Muscle of leg (tissue), 3 donors: ENCODE measurements at regions not wholly inside any gene's neighbourhood (a gene's known extent, or its start where the extent isn't known, plus 50 kb on each side); places are given as distances from the start of the nearest gene placed in this dataset.

Experiments used
- DNase-seq: peaks from one replicate; pipeline ENCODE4 v3.0.0; 2013
- H3K27ac ChIP-seq: one replicate; pipeline ENCODE4 v1.5.1; 2013; ENCODE audit warnings: mild to moderate bottlenecking, low read length, control low read depth
- H3K27me3 ChIP-seq: one replicate; pipeline ENCODE4 v1.6.1; 2013; ENCODE audit warnings: low read length; ENCODE audit not compliant: control insufficient read depth, insufficient read depth
- H3K36me3 ChIP-seq: one replicate; pipeline ENCODE4 v1.6.1; 2013; ENCODE audit warnings: low read length; ENCODE audit not compliant: control insufficient read depth, insufficient read depth
- H3K4me1 ChIP-seq: one replicate; pipeline ENCODE4 v1.6.1; 2013; ENCODE audit warnings: low read length; ENCODE audit not compliant: control insufficient read depth, insufficient read depth
- H3K4me3 ChIP-seq: one replicate; pipeline ENCODE4 v1.5.1; 2013; ENCODE audit warnings: low read length, control low read depth
- H3K9me3 ChIP-seq: replicated peaks from 2 replicates; pipeline ENCODE4 v1.6.1; 2013; ENCODE audit warnings: low read depth, low read length; ENCODE audit not compliant: control insufficient read depth
- WGBS: methylation state at CpG from one replicate; pipeline ENCODE4 v1.1.5; 2013; ENCODE audit warnings: missing lambda C conversion rate; ENCODE audit not compliant: insufficient coverage; 5-methylcytosine and 5-hydroxymethylcytosine counted together

- no peaks in the 10 kb centered on the region for H3K4me1 ChIP-seq
- DNase-seq = peak; percentile 56
- no peaks in the 10 kb centered on the region for H3K36me3 ChIP-seq
- H3K27me3 ChIP-seq = peaks cover 2% of the 10 kb centered on the region
- no peak overlapping the region for H3K4me3 ChIP-seq
- H3K9me3 ChIP-seq = no peaks in the 10 kb centered on the region
- 37% methylated on average over 12 of the region's 15 CpGs for WGBS
- no peak overlapping the region for H3K27ac ChIP-seq
Observed at GRCh38 chr7:131745390-131746248, 189.2 kb upstream of the PODXL start.

DNA sequence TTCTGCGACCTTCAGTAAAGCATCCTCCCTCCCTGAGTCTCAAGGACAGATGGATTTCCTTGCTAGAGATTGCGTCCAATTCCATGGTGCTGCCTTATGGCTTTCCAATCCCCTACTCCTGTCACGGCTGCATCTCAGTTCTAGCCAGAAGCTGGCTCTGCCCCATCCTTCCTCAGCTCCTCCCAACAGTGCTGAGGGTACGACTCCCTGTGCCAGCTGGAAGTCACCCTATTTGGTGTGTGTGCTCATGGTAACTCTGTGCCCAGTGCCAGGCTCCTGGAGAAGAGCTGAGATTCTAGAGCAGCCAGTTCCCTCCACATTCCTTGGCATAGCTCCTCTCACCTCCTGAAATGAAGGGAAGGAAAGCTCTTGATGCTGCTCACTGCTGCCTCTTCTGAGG is 185.0 kb upstream of the PODXL start:
- no peaks in the 10 kb centered on the region for H3K9me3 ChIP-seq
- no peak overlapping the region for H3K27ac ChIP-seq
- no peak overlapping the region for H3K4me3 ChIP-seq
- peaks cover 2% of the 10 kb centered on the region for H3K27me3 ChIP-seq
- 75% methylated on average over 2 of the region's 4 CpGs for WGBS
- H3K4me1 ChIP-seq = no peaks in the 10 kb centered on the region
- H3K36me3 ChIP-seq = no peaks in the 10 kb centered on the region
- no peak for DNase-seq

- Histone ChIP-seq H3K4me1 (no peaks in the 10 kb centered on the region), H3K9me3 (no peaks in the 10 kb centered on the region), H3K36me3 (no peaks in the 10 kb centered on the region), H3K4me3 (no peak overlapping the region), H3K27me3 (peaks cover 6% of the 10 kb centered on the region), H3K27ac (no peak overlapping the region)
- WGBS = 61% methylated on average over 21 of the region's 25 CpGs
- no peak for DNase-seq
Observed at GRCh38 chr7:131737746-131738465, 181.5 kb upstream of the PODXL start.

GRCh38 chr7:131735101-131735500 is 178.7 kb upstream of the PODXL start:
- Histone ChIP-seq H3K36me3 (no peaks in the 10 kb centered on the region), H3K27ac (no peak overlapping the region), H3K4me3 (no peak overlapping the region), H3K27me3 (peaks cover 4% of the 10 kb centered on the region), H3K4me1 (no peaks in the 10 kb centered on the region), H3K9me3 (no peaks in the 10 kb centered on the region)
- peak; percentile 19 for DNase-seq
- 27% methylated on average over 3 of the region's 5 CpGs for WGBS

DNA sequence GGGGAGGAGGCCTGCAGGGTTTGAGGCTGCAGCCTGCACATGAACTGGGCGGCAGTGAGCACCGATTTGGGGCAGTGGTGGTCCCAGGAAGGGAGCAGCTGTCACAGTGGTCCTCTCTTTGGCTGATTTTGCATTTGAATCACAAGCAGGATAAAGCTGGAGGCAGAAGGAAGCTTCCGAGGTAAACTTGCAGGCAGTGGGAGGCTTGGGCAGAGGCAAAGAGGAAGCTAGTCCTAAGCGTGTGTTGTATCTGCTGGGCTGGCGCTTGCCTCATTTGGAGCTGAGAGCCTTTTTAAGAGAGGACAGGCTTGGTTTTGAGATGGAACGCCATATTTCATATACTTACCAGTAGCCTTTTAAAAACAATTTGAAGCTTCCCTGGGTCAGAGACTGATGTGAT is 177.2 kb upstream of the PODXL start:
- Histone ChIP-seq H3K27me3 (peaks cover 4% of the 10 kb centered on the region), H3K36me3 (no peaks in the 10 kb centered on the region), H3K4me1 (no peaks in the 10 kb centered on the region), H3K4me3 (no peak overlapping the region), H3K9me3 (no peaks in the 10 kb centered on the region), H3K27ac (no peak overlapping the region)
- 62% methylated on average over 3 of the region's 6 CpGs for WGBS
- DNase-seq = no peak

- Histone ChIP-seq H3K36me3 (no peaks in the 10 kb centered on the region), H3K9me3 (no peaks in the 10 kb centered on the region), H3K4me3 (no peak overlapping the region), H3K4me1 (no peaks in the 10 kb centered on the region), H3K27me3 (no peaks in the 10 kb centered on the region), H3K27ac (no peak overlapping the region)
- DNase-seq = no peak
- 90% methylated on average over 2 of the region's 2 CpGs for WGBS
Observed at GRCh38 chr7:131727189-131727588, 170.8 kb upstream of the PODXL start.

GRCh38 chr7:131726686-131727085 is 170.3 kb upstream of the PODXL start:
- Histone ChIP-seq H3K4me1 (no peaks in the 10 kb centered on the region), H3K4me3 (no peak overlapping the region), H3K27me3 (no peaks in the 10 kb centered on the region), H3K36me3 (no peaks in the 10 kb centered on the region), H3K27ac (no peak overlapping the region), H3K9me3 (no peaks in the 10 kb centered on the region)
- 28% methylated on average over 2 of the region's 4 CpGs for WGBS
- no peak for DNase-seq

- no peaks in the 10 kb centered on the region for H3K4me1 ChIP-seq
- H3K36me3 ChIP-seq = no peaks in the 10 kb centered on the region
- H3K27ac ChIP-seq = no peak overlapping the region
- no peaks in the 10 kb centered on the region for H3K9me3 ChIP-seq
- no peak for DNase-seq
- H3K4me3 ChIP-seq = no peak overlapping the region
- 86% methylated on average over 1 of the region's 2 CpGs for WGBS
- H3K27me3 ChIP-seq = no peaks in the 10 kb centered on the region
Observed at GRCh38 chr7:131726031-131726430, 169.6 kb upstream of the PODXL start.

GRCh38 chr7:131724776-131725345 is 168.4 kb upstream of the PODXL start:
- Histone ChIP-seq H3K36me3 (no peaks in the 10 kb centered on the region), H3K27me3 (no peaks in the 10 kb centered on the region), H3K4me3 (no peak overlapping the region), H3K9me3 (no peaks in the 10 kb centered on the region), H3K27ac (no peak overlapping the region), H3K4me1 (no peaks in the 10 kb centered on the region)
- WGBS = 80% methylated on average over 1 of the region's 4 CpGs
- no peak for DNase-seq

GRCh38 chr7:131723926-131724325 is 167.5 kb upstream of the PODXL start:
- Histone ChIP-seq H3K4me1 (no peaks in the 10 kb centered on the region), H3K4me3 (no peak overlapping the region), H3K27me3 (no peaks in the 10 kb centered on the region), H3K9me3 (no peaks in the 10 kb centered on the region), H3K27ac (no peak overlapping the region), H3K36me3 (no peaks in the 10 kb centered on the region)
- 25% methylated on average over 3 of the region's 6 CpGs for WGBS
- no peak for DNase-seq
